Adipocyte (in vitro differentiated cells): ENCODE measurements at regions not wholly inside any gene's neighbourhood (a gene's known extent, or its start where the extent isn't known, plus 50 kb on each side); places are given as distances from the start of the nearest gene placed in this dataset.
"Not testable (repeated sequence)": the region's sequence is repeated elsewhere in the genome, so short reads cannot be mapped to it uniquely, and the experiment has no call there.

ENCODE experiments used
- DNase-seq: peaks from one replicate; pipeline ENCODE4 v3.0.0-alpha.2; 2015; ENCODE audit warnings: low read depth
- H3K27me3 ChIP-seq: replicated peaks from 2 replicates; pipeline ENCODE4 v1.7.0; 2013; ENCODE audit warnings: mild to moderate bottlenecking, low read length, moderate library complexity; ENCODE audit not compliant: control insufficient read depth, insufficient read depth
- H3K36me3 ChIP-seq: 2 replicates; pipeline ENCODE4 v1.7.0; 2013; ENCODE audit warnings: low read length, mild to moderate bottlenecking, moderate library complexity; ENCODE audit not compliant: control insufficient read depth, insufficient read depth, severe bottlenecking
- H3K4me1 ChIP-seq: 2 replicates; pipeline ENCODE4 v1.7.0; 2013; ENCODE audit warnings: mild to moderate bottlenecking, low read length, moderate library complexity; ENCODE audit not compliant: control insufficient read depth, insufficient read depth
- H3K4me3 ChIP-seq: 2 replicates; pipeline ENCODE4 v1.7.0; 2013; ENCODE audit warnings: mild to moderate bottlenecking, low read length, moderate library complexity
- H3K9ac ChIP-seq: 2 replicates; pipeline ENCODE4 v1.7.0; 2013; ENCODE audit warnings: mild to moderate bottlenecking, low read length, moderate library complexity
- H3K9me3 ChIP-seq: 2 replicates; pipeline ENCODE4 v1.7.0; 2013; ENCODE audit warnings: mild to moderate bottlenecking, low read length, moderate library complexity; ENCODE audit not compliant: control insufficient read depth

DNA sequence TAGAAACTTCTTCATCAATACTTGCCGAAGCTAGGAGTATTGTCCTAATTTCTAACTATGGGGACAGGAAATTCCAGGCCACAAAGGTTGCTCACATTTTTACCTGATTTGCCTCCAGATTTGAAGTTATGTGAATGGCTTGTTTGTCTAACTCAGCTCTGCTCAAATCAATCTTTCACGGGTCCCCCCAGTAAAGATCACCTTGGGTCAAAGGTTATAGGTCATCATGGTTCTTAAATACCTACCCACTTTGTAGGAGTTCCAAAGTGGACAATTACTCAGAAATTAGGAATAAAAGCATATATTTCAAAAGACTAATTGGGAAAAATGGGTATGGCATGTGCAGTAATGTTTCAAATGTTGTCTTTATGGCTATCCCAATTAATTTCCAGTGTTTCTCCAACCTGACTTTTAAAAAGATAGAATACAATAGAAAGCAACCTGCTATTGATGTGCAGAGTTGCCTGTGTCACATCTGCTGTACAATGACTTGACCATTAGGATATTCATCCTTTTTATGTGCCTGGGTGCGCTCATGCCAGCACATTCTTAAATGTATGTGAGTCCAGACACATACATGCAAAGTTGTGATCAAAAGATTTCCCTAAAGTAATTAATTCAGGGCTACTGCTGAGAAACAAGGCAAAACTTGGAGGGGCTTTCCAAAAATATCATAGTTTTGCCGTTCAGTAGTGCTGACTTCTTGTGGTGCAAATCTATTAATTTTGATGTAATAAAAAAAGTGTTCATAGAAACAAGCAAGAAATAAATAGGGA lies 126.1 kb downstream of the MYCN start:
- no peak for DNase-seq
- Histone ChIP-seq H3K36me3 (no peaks in the 10 kb centered on the region), H3K9ac (no peak overlapping the region), H3K4me1 (no peaks in the 10 kb centered on the region), H3K27me3 (no peaks in the 10 kb centered on the region), H3K4me3 (no peak overlapping the region), H3K9me3 (peaks cover 19% of the 10 kb centered on the region)

DNA sequence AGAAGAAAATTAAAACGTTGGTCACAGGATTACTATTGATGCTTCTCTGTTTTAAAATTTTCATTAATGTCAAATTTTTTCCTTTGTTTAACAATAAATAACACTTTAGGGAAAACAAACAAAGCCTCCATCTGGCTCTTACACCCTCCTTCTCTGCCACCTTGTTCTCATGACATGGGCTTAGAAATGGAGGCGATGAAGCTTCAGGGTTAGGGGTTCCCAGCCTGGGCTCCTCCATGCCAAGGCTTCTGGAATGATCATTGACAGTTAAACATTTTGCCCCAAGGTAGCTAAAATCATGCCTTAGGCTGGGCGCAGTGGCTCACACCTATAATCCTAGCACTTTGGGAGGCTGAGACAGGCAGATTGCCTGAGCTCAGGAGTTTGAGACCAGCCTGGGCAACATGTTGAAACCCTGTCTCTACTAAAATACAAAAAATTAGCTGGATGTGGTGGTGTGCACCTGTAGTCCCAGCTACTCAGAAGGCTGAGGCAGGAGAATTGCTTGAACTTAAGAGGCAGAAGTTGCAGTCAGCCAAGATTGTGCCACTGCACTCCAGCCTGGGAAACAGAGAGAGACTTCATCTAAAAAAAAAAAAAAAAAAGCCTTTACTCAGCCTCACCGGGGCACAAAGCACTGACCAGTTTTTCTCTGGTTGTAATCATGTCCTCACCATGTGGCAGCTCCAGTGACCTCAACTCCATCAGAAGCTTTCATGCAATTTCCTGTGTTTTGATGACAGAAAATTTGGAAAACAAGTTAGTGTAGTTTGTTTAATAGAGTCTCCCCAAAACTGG lies 125.1 kb downstream of the MYCN start:
- not testable (repeated sequence) for H3K27me3 ChIP-seq, H3K4me1 ChIP-seq, DNase-seq, H3K9ac ChIP-seq, H3K4me3 ChIP-seq, H3K36me3 ChIP-seq
- peaks cover 19% of the 10 kb centered on the region for H3K9me3 ChIP-seq

DNA sequence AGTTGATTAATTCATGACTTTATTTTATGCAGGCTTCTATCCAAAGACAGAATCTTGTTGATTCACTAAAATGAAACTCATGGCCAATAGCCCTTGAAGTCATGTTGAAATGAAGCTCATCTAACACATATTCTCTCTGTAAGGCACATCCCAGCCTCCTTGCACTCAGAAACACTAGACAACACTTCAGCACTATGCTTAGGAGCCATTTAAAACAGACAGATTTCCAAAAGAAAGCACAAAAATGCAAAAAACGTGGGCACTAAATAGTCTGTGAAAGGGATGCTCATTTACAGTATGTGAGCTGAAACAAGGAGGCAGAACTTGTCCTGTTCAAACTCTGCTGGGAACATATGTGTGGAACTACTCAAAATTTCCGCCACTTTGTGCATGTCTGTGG lies 124.4 kb downstream of the MYCN start:
- Histone ChIP-seq H3K9me3 (peaks cover 19% of the 10 kb centered on the region), H3K4me3 (no peak overlapping the region), H3K4me1 (no peaks in the 10 kb centered on the region), H3K9ac (no peak overlapping the region), H3K27me3 (no peaks in the 10 kb centered on the region), H3K36me3 (no peaks in the 10 kb centered on the region)
- no peak for DNase-seq

DNA sequence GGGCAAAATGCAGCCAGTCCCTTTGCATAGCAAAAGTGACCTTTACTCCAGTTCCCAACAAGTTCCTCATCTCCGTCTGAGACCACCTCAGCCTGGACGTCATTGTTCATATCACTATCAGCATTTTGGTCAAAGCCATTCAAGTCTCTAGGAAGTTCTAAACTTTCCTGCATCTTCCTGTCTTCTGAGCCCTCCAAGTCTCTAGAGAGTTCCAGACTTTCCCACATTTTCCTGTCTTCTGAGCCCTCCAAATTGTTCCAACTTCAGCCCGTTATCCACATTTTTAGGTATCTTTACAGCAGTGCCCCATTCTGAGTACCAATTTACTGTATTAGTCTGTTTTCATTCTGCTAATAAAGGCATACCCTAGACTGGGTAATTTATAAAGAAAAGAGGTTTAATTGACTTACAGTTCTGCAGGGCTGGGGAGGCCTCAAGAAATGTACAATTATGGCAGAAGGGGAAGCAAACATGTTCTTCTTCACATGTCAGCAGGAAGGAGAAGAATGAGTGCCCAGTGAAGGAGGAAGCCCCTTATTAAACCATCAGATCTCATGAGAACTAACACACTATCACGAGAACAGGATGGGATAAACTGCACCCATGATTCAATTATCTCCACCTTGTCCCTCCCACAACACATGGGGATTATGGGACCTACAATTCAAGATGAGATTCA lies 123.7 kb downstream of the MYCN start:
- Histone ChIP-seq H3K9me3 (peaks cover 19% of the 10 kb centered on the region), H3K36me3 (no peaks in the 10 kb centered on the region), H3K27me3 (no peaks in the 10 kb centered on the region), H3K4me1 (no peaks in the 10 kb centered on the region), H3K4me3 (no peak overlapping the region), H3K9ac (no peak overlapping the region)
- DNase-seq: no peak

DNA sequence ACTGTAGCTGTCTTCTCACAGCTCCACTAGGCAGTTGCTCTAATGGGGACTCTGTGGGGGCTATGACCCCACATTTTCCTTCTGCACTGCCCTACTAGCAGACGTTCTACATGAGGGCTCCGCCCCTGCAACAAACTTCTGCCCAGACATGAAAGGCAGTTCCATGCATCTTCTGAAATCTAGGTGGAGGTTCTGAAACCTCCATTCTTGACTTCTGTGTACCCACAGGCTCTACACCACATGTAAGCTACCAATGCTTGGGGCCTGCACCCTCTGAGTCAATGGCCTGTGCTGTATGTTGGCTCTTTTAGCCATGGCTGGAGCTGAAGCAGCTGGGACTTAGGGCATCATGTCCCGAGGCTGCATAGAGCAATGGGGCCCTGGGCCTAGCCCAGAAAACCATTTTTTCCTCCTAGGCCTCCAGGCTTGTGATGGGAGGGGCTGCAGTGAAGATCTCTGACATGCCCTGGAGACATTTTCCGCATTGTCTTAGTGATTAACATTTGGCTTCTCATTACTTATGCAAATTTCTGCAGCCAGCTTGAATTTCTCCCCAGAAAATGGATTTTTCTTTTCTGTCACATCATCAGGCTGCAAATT lies 123.0 kb downstream of the MYCN start:
- Histone ChIP-seq H3K4me1 (no peaks in the 10 kb centered on the region), H3K9ac (no peak overlapping the region), H3K36me3 (no peaks in the 10 kb centered on the region), H3K27me3 (no peaks in the 10 kb centered on the region), H3K4me3 (no peak overlapping the region), H3K9me3 (peaks cover 19% of the 10 kb centered on the region)
- no peak for DNase-seq

DNA sequence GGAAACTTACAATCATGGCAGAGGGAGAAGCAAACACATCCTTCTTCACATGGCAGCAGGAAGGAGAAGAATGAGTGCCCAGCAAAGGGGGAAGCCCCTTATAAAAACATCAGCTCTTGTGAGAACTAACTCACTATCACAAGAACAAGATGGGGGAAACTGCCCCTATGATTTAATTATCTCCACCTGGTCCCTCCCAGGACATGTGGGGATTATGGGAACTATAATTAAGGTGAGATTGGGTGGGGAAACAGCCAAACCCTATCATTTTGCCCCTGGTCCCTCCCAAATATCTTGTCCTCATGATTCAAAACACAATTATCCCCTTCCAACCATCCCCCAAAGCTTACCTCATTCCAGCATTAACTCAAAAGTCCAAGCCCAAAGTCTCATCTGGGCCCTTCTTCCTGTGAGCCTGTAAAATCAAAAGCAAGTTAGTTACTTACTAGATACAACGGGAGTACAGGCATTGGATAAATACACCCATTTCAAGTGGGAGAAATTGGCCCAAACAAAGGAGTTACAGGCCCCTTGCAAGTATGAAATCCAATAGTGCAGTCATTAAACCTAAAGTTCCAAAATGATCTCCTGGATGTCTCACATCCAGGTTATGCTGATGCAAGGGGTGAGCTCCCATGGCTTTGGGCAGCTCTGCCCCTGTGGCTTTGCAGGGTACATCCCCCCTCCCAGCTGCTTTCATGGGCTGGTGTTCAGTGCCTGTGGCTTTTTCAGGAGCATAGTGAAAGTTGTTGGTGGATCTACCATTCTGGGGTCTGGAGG lies 122.3 kb downstream of the MYCN start:
- H3K9me3 ChIP-seq: peaks cover 19% of the 10 kb centered on the region
- H3K36me3 ChIP-seq: no peaks in the 10 kb centered on the region
- no peaks in the 10 kb centered on the region for H3K4me1 ChIP-seq
- H3K4me3 ChIP-seq: no peak overlapping the region
- H3K27me3 ChIP-seq: no peaks in the 10 kb centered on the region
- DNase-seq: no peak
- H3K9ac ChIP-seq: no peak overlapping the region

DNA sequence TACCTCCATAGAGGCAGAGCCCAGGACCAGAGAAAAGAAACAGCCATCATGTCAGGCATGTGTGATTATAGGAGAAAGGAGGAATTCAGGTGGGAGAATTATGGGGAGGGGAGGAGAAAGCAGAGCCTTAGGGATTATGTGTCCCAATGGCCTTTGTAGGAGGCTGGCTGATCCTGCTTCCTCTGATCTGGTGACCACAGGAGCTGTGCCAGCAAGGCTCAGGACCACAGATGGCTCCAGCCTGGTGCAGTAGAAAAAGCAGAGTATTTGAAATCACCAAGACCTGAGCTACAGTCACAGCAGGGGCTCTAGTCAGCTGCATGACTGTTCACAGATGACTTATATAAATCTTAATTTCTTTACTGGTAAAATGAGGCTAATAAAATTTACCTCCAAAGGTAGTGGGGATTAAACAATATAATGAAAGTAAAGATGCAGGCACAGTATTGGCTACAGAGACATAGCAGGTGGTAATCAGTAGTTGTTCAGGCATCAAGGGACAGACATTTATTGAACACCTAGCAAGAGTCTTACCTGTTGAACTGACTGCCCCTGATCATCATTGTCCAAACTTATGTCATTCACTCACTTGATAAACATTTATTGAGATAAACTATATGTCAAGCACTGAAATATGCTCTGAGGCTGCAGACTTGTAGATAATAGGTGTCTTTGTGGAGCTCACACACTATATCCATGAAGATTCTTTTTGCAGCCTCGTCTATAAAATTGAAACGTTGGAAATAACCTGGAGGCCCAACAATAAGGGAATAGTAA lies 121.3 kb downstream of the MYCN start:
- Histone ChIP-seq H3K27me3 (no peaks in the 10 kb centered on the region), H3K4me1 (no peaks in the 10 kb centered on the region), H3K9ac (no peak overlapping the region), H3K4me3 (no peak overlapping the region), H3K36me3 (no peaks in the 10 kb centered on the region), H3K9me3 (peaks cover 19% of the 10 kb centered on the region)
- no peak for DNase-seq

DNA sequence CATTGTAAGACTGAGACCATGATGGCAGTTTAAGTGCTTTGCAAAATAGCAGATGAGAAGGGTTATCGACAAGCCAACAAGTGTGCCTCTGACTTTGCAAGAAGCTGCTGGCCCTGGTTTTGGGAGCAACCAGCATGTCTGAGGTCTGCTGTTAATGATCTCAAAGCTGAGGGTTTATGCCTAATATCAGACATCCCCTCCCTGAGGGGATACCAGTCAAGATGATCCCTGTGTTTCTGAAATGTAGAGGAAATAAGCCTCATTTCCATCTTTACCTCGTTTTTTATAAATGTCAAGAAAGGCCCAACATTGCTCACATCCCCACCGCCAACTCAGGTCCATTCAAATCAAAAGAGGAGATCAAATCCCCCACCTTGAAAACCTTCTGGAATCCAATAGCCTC lies 120.6 kb downstream of the MYCN start:
- H3K27me3 ChIP-seq: no peaks in the 10 kb centered on the region
- H3K4me3 ChIP-seq: no peak overlapping the region
- no peaks in the 10 kb centered on the region for H3K4me1 ChIP-seq
- DNase-seq: no peak
- H3K9me3 ChIP-seq: peaks cover 19% of the 10 kb centered on the region
- H3K36me3 ChIP-seq: no peaks in the 10 kb centered on the region
- no peak overlapping the region for H3K9ac ChIP-seq

DNA sequence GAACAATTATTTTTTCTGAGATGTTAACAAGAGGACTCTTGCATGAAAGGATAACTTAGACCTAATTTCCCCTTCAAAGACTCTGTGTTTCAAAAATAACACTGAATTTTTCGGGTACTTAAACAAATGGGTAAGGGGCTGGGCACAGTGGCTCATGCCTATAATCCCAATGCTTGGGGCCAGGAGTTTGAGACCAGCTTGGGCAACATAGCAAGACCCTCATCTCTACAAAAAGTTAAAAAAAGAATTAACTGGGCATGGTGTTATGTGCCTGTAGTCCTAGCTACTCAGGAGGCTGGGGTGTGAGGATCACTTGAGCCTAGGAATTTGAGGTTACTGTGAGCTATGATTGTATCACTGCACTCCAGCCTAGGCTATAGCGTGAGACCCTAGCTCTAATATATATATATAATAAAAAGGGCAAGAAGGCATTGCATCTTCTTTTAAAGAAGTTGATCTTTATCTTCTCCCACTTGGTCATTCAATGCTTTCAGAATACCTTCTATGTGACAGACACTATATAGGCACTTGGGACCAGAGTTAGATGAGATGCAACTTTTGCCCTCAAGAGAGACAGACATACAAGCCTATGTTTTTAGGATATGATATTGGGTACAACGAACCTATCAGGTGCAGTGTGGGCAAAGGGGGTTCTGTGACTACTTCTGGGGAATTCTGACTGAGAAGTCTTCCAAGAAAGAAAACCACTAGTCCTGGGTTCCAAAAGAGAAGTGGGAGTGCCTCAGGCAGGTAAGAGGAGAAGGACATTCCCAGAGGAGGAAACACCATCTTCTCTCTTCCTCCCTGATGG lies 120.0 kb downstream of the MYCN start:
- H3K27me3 ChIP-seq: no peaks in the 10 kb centered on the region
- no peak overlapping the region for H3K9ac ChIP-seq
- no peak for DNase-seq
- no peak overlapping the region for H3K4me3 ChIP-seq
- no peaks in the 10 kb centered on the region for H3K4me1 ChIP-seq
- H3K36me3 ChIP-seq: no peaks in the 10 kb centered on the region
- H3K9me3 ChIP-seq: peaks cover 19% of the 10 kb centered on the region
